Midbrain (tissue), 1 donor: ENCODE measurements at regions not wholly inside any gene's neighbourhood (a gene's known extent, or its start where the extent isn't known, plus 50 kb on each side); places are given as distances from the start of the nearest gene placed in this dataset.
"Not testable (repeated sequence)": the region's sequence is repeated elsewhere in the genome, so short reads cannot be mapped to it uniquely, and the experiment has no call there.

Experiments
- DNase-seq: peaks from one replicate; lab custom pipeline; 2025; lab: John Stamatoyannopoulos, UW

- no peak for DNase-seq
Measured at GRCh38 chr1:20432341-20432740, 53.7 kb downstream of the CAMK2N1 start.

- DNase-seq = no peak
Measured at GRCh38 chr1:20431176-20431460, 54.9 kb downstream of the CAMK2N1 start.

- DNase-seq = peak; percentile 64
Measured at GRCh38 chr1:20430355-20431175, 55.4 kb downstream of the CAMK2N1 start.

- DNase-seq = no peak
Measured at GRCh38 chr1:20429296-20429695, 56.7 kb downstream of the CAMK2N1 start.

GRCh38 chr1:20428841-20429240, 57.2 kb downstream of the CAMK2N1 start:
- DNase-seq = no peak

- DNase-seq = no peak
Measured at GRCh38 chr1:20426923-20427322, 59.1 kb downstream of the CAMK2N1 start.

- no peak for DNase-seq
Measured at GRCh38 chr1:20426371-20426770, 59.6 kb downstream of the CAMK2N1 start.

- no peak for DNase-seq
Measured at GRCh38 chr1:20425622-20426021, 60.4 kb downstream of the CAMK2N1 start.

- no peak for DNase-seq
Measured at GRCh38 chr1:20423169-20423795, 62.7 kb downstream of the CAMK2N1 start.

- no peak for DNase-seq
Measured at GRCh38 chr1:20421441-20421840, 64.6 kb downstream of the CAMK2N1 start.

GRCh38 chr1:20417581-20417980, 68.4 kb downstream of the CAMK2N1 start:
- DNase-seq = no peak

GRCh38 chr1:20416706-20417105, 69.3 kb downstream of the CAMK2N1 start:
- DNase-seq = no peak

- no peak for DNase-seq
Measured at GRCh38 chr1:20413776-20414140, 72.3 kb downstream of the CAMK2N1 start.

- DNase-seq = no peak
Measured at GRCh38 chr1:20413136-20413775, 72.8 kb downstream of the CAMK2N1 start.

- no peak for DNase-seq
Measured at GRCh38 chr1:20411196-20411980, 74.6 kb downstream of the CAMK2N1 start.

- no peak for DNase-seq
Measured at GRCh38 chr1:20410503-20410902, 75.5 kb downstream of the CAMK2N1 start.

GRCh38 chr1:20409971-20410370, 76.0 kb downstream of the CAMK2N1 start:
- DNase-seq = no peak

- DNase-seq = no peak
Measured at GRCh38 chr1:20409012-20409411, 77.0 kb downstream of the CAMK2N1 start.

GRCh38 chr1:20408133-20408650, 77.8 kb downstream of the CAMK2N1 start:
- DNase-seq = not testable (repeated sequence)

GRCh38 chr1:20405893-20406604, 80.0 kb downstream of the CAMK2N1 start:
- no peak for DNase-seq

- DNase-seq = no peak
Measured at GRCh38 chr1:20405051-20405754, 80.8 kb downstream of the CAMK2N1 start.
